Omental fat pad (tissue), 3 donors: ENCODE measurements at regions not wholly inside any gene's neighbourhood (a gene's known extent, or its start where the extent isn't known, plus 50 kb on each side); places are given as distances from the start of the nearest gene placed in this dataset.

Experiments used
- ATAC-seq: fragments of 150-250 bp; one replicate; pipeline ENCODE4 v1.9.1; 2016; ENCODE audit warnings: mild to moderate bottlenecking, moderate library complexity; ENCODE audit not compliant: low FRiP score
- DNase-seq: peaks from one replicate; pipeline ENCODE4 v3.0.0-alpha.2; 2019; ENCODE audit warnings: low spot score
- CTCF ChIP-seq, 3 donors: fragments of 450-650 bp; IDR thresholded peaks; one replicate each; pipeline ENCODE4 v1.5.1; 2016 to 2017; ENCODE audit warnings: antibody characterized with exemption in 3 of 3, mild to moderate bottlenecking in 3 of 3, moderate library complexity in 2 of 3

- DNase-seq = no peak
- ATAC-seq = no peak
- TF ChIP-seq CTCF (IDR thresholded peaks at IDR 0.05) = no peak
These were observed 118.7 kb downstream of the WNT5A start for GRCh38 chr3:55368366-55368765.

DNA sequence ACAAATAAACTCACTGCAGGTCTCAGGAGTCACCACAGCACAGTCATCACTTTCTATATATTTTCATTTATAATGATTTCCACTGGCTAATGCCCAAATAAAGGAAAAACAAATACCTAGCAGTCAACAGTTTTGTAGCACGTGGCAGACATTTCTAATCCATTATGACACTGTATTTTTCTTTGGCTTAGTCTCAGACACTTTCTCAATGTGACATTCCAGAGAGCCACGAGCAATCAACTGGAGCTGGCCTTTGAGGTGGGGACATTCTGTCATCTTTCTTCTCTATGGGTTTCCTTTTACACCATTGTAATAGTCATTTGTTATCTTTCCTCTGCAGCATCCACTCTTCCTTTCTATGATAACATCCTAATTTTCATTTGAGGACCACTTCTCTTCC lies 119.7 kb downstream of the WNT5A start:
- no peak for TF ChIP-seq CTCF (IDR thresholded peaks at IDR 0.05)
- ATAC-seq = no peak

GRCh38 chr3:55364421-55364820 lies 122.7 kb downstream of the WNT5A start:
- no peak for ATAC-seq

More for the DNA sequence above, 119.7 kb downstream of the WNT5A start:
- DNase-seq = no peak

DNA sequence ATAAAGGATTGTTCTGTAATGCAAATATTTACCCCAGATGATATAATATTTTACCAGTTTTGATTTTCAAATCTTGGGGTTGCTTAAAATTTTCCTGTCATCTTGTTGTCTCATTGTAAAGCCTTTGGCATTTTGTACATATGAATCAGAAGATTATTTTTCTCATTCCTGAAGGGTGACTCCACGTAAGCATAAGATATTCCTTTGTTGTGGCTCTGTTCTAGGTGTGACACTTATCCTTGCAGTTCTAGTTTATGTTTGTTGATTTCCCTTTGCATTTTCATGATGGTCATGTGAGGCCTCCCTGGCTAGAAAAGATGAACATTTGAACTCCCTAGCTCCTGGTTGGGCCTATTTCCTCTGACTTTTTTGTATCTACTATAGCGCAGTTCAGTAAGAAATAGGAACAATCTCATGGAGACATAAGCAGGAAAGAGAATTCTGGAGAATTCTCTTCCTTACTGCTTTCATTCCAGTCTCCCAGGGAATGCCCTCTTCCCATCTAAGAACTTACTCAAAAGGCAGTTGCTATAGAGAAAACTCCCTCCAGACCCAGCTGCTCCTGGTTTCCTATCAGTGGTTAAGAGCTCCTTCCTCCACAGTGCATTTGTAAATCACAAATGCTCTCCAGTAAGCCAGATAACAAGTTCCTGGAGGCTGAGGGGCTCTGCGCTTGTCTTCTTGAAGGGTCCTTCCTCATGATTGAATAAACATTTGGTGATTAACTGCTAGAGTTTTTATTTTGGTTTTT lies 124.7 kb downstream of the WNT5A start:
- no peak for ATAC-seq
- TF ChIP-seq CTCF (IDR thresholded peaks at IDR 0.05) = no peak
- no peak for DNase-seq

More at GRCh38 chr3:55364421-55364820, 122.7 kb downstream of the WNT5A start:
- no peak for TF ChIP-seq CTCF (IDR thresholded peaks at IDR 0.05)
- no peak for DNase-seq

GRCh38 chr3:55357796-55358195 lies 129.3 kb downstream of the WNT5A start:
- no peak for TF ChIP-seq CTCF (IDR thresholded peaks at IDR 0.05)
- ATAC-seq (no peak), DNase-seq (no peak)

GRCh38 chr3:55352668-55353067 lies 134.4 kb downstream of the WNT5A start:
- ATAC-seq (no peak), DNase-seq (no peak)
- no peak for TF ChIP-seq CTCF (IDR thresholded peaks at IDR 0.05)

GRCh38 chr3:55349851-55350250 lies 137.3 kb downstream of the WNT5A start:
- ATAC-seq (peak; percentile 62), DNase-seq (no peak)
- TF ChIP-seq CTCF (IDR thresholded peaks at IDR 0.05) = no peak
